HG02852 (cell line): ENCODE measurements at regions not wholly inside any gene's neighbourhood (a gene's known extent, or its start where the extent isn't known, plus 50 kb on each side); places are given as distances from the start of the nearest gene placed in this dataset.
"Not testable (repeated sequence)": the region's sequence is repeated elsewhere in the genome, so short reads cannot be mapped to it uniquely, and the experiment has no call there.

ENCODE experiments used
- ATAC-seq: cut with Tn5 transposase; IDR thresholded peaks from one replicate; pipeline ENCODE4 v1.9.1; 2021; ENCODE audit warnings: mild to moderate bottlenecking, moderate library complexity; ENCODE audit not compliant: unreplicated experiment

- ATAC-seq = no peak
Measured at GRCh38 chr4:138636781-138637180, 378.8 kb upstream of the NOCT start.

GRCh38 chr4:138634915-138635314, 380.7 kb upstream of the NOCT start:
- ATAC-seq = no peak

GRCh38 chr4:138633580-138633904, 382.0 kb upstream of the NOCT start:
- no peak for ATAC-seq

- ATAC-seq = no peak
Measured at GRCh38 chr4:138632856-138633579, 382.6 kb upstream of the NOCT start.

GRCh38 chr4:138630666-138631065, 384.9 kb upstream of the NOCT start:
- ATAC-seq = no peak

- no peak for ATAC-seq
Measured at GRCh38 chr4:138629669-138630068, 385.9 kb upstream of the NOCT start.

- ATAC-seq = no peak
Measured at GRCh38 chr4:138627096-138627495, 384.9 kb upstream of the SLC7A11 start.

- ATAC-seq = not testable (repeated sequence)
Measured at GRCh38 chr4:138622362-138622761, 380.2 kb upstream of the SLC7A11 start.

- no peak for ATAC-seq
Measured at GRCh38 chr4:138616775-138617174, 374.6 kb upstream of the SLC7A11 start.

GRCh38 chr4:138614398-138615142, 372.4 kb upstream of the SLC7A11 start:
- no peak for ATAC-seq

GRCh38 chr4:138612428-138612827, 370.3 kb upstream of the SLC7A11 start:
- ATAC-seq = no peak

- no peak for ATAC-seq
Measured at GRCh38 chr4:138611721-138612120, 369.6 kb upstream of the SLC7A11 start.

- ATAC-seq = no peak
Measured at GRCh38 chr4:138611017-138611416, 368.9 kb upstream of the SLC7A11 start.

GRCh38 chr4:138609943-138610350, 367.8 kb upstream of the SLC7A11 start:
- no peak for ATAC-seq

- no peak for ATAC-seq
Measured at GRCh38 chr4:138604556-138604955, 362.4 kb upstream of the SLC7A11 start.

GRCh38 chr4:138602664-138603063, 360.5 kb upstream of the SLC7A11 start:
- no peak for ATAC-seq

GRCh38 chr4:138599965-138600364, 357.8 kb upstream of the SLC7A11 start:
- ATAC-seq = peak; percentile 81

GRCh38 chr4:138598226-138598625, 356.1 kb upstream of the SLC7A11 start:
- no peak for ATAC-seq

GRCh38 chr4:138596896-138597295, 354.7 kb upstream of the SLC7A11 start:
- ATAC-seq = no peak

- ATAC-seq = no peak
Measured at GRCh38 chr4:138595731-138596460, 353.7 kb upstream of the SLC7A11 start.

GRCh38 chr4:138595171-138595570, 353.0 kb upstream of the SLC7A11 start:
- no peak for ATAC-seq

GRCh38 chr4:138592796-138593195, 350.6 kb upstream of the SLC7A11 start:
- no peak for ATAC-seq
